Fibroblast of the aortic adventitia (primary cell): ENCODE measurements at regions not wholly inside any gene's neighbourhood (a gene's known extent, or its start where the extent isn't known, plus 50 kb on each side); places are given as distances from the start of the nearest gene placed in this dataset.

ENCODE experiments used
- DNase-seq: peaks from one replicate; pipeline ENCODE4 v3.0.0-alpha.2; 2010; ENCODE audit warnings: low read depth
- H3K4me3 ChIP-seq: 2 replicates; pipeline ENCODE4 v1.5.1; 2011; ENCODE audit warnings: low read depth, mild to moderate bottlenecking, control low read depth, low read length, moderate library complexity
- CTCF ChIP-seq: IDR thresholded peaks from 2 replicates; pipeline ENCODE4 v1.5.1; 2011; ENCODE audit warnings: mild to moderate bottlenecking, low read length, control low read depth, inconsistent platforms; ENCODE audit not compliant: insufficient read depth

GRCh38 chr7:69228212-69228811 lies 370.0 kb upstream of the AUTS2 start:
- TF ChIP-seq CTCF, result no peak
- no peak for DNase-seq
- no peak overlapping the region for H3K4me3 ChIP-seq

DNA sequence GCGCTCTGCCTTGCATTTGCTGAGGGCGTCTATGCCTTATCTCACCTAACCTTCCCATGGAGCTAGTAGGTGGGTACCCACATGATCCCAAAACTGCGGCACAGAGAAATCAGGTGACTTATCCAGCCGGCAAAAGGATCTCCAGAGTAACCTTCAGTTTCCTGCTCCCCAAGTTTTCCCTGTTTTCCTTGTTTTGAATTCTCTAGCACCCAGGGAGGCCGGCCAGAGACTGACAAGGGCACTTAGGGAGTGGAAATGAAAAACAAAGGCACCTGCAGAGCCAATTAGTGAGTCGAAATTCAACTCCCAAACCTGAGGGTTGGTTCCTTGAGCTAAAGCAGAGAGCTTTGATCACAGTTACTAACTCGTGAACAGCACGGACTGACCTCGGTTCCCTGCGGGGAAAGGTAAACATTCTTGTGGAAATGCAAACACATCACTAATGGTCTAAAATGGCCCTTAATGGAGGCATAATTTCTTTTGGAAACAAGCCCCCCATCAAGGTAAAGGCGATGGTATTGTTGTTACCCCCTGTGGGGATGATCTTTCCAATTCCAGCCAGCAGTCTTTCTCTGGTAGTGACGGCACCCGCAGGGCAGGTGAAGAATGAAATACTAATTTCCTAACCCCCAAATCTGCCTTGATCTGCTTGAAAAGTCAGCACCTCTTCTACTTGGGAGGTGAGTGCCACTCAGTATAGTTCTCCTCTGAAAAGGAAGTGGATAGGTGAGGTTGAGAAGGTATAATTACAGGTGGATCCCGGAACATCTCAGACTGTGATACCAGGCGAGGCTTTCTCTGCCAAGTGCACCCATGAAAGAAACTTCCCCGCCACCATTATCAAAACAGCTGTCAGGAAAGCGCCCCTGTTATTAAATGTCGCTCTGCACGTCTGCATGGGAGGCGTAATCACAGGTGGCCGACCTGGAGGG lies 365.6 kb upstream of the AUTS2 start:
- TF ChIP-seq CTCF, result no peak
- DNase-seq, result no peak
- no peak overlapping the region for H3K4me3 ChIP-seq

DNA sequence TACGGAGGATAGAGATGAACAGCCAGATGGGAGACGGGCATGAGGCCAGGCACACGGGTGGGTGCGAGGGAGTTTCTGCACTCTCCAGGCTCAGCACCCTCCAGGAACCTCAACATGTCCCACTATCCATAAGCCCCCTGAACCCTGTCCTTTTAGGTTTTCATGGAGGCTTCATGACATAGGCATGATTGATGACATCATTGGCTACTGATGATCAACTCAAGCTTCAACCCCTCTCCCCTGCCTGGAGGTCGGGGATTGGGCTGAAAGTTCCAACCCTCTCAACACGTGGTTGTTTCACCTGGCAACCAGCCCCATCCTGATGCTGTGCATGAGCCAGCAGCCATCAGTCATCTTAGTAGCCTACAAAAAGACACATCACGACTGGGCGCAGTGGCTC lies 360.7 kb upstream of the AUTS2 start:
- no peak for TF ChIP-seq CTCF
- no peak overlapping the region for H3K4me3 ChIP-seq
- DNase-seq, result no peak

- DNase-seq, result no peak
- TF ChIP-seq CTCF, result no peak
- no peak overlapping the region for H3K4me3 ChIP-seq
These were observed 355.3 kb upstream of the AUTS2 start for GRCh38 chr7:69243016-69243415.

- H3K4me3 ChIP-seq, result no peak overlapping the region
- DNase-seq, result no peak
- TF ChIP-seq CTCF, result no peak
These were observed 353.6 kb upstream of the AUTS2 start for GRCh38 chr7:69244701-69245100.

DNA sequence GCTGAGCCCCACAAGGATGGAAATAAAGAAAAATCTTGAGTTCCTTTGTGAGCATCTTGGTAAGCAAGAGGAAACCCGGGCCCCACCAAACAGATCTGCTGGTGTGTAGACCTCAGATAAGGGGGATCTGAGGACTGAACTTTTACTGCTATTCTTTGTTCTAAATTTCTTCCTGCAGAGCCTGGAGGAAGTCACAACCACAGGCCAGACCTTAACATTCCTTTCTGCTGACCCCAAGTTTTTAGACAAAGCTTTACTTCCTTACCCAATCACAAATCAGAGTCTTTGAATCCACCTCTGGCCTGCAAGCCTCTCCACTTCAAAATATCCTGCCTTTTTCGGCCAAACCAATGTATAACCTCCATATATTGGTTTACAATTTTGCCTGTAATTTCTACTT lies 352.6 kb upstream of the AUTS2 start:
- H3K4me3 ChIP-seq, result no peak overlapping the region
- DNase-seq, result peak; percentile 1
- no peak for TF ChIP-seq CTCF
